ENCODE measurements at regions not wholly inside any gene's neighbourhood (a gene's known extent, or its start where the extent isn't known, plus 50 kb on each side); places are given as distances from the start of the nearest gene placed in this dataset.

- TF ChIP-seq GATA2 (IDR thresholded peaks at IDR 0.05; ENCODE audit: low read depth, low read length) (no peak), GATA3 (IDR thresholded peaks at IDR 0.05; ENCODE audit: low read depth, low read length) (no peak)
These were observed 782.2 kb upstream of the NUDT12 start for GRCh38 chr5:104344809-104345208.
